ENCODE measurements at regions not wholly inside any gene's neighbourhood (a gene's known extent, or its start where the extent isn't known, plus 50 kb on each side); places are given as distances from the start of the nearest gene placed in this dataset.

DNA sequence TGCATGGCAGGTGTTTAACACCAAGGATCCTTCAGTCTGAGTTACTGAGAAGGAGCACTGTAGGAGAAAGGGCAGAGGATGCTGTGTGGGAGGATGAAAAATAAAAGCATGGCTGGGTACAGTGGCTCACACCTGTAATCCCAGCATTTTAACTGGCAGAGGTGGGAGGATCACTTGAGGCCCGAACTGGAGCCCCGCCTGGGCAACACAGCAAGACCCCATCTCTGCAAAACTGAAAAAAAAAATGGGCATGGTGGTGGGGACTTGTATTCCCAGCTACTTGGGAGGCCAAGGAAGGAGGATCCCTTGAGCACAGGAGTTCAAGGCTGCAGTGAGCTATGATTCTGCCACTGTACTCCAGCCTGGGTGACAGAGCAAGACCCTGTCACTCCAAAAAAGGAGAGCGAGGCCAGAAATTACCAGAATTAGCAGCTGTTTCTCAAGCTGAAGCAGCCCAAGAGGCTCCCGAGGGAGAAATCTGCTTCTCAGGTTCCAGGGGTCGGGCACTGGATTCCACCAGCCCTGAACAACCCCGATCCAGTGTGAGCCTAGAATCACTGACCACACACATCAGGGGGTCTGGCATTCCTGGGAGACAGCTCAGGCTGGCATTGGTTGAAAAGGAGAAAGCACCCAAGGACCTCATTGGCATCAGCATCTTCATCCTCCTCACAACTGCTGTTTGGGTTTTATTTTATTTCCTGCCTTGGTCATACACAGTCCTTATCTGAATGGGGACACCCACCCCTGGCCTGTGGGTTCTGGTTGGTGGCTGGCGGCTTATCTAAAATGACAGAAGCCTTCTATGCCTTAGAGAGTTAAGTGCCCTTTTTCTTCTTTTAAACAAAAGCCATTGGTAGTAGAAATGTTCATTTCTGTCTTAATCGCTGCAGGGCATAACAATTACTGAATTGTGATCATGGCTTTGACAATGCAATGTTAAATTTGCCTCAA lies 66.3 kb upstream of the TRIM2 start:
- DNase-seq (ENCODE audit: low read depth, low spot score), result no peak

DNA sequence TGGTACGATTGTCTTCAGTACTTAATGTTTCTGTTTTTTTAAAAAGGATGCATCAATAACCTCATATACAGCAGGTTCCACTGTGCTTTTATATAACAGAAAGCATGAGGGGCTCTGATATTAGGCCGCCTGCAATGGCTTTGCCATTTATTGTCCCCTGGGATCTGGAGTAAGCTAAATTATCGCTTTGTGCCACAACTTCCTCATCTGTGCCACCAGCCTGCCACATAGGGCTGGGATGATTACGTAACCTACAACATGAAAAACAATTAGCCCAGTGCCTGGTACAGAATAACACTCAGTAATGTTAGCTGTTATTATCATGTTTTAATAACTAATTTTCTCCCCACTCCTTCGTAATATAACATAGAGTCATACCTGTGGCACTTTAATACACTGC lies 65.5 kb upstream of the TRIM2 start:
- no peak for DNase-seq (ENCODE audit: low read depth, low spot score)

DNA sequence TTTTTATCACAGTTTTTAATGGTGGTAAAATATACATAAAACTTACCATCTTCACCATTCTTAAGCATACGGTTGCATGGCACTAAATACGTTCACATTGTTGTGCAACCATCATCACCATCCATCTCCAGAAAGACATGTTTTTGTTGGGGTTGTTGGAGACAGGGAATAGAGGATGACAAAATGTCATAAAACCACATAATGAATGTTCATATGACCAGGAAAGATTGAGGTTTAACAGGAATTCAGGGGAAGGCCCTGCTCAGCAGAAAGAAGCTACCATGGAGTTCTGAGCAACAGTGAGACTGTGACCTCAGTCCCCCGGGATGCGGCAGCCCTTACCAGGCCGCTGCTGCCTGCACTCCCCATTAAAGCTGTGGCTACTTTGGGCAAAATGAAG lies 63.9 kb upstream of the TRIM2 start:
- no peak for DNase-seq (ENCODE audit: low read depth, low spot score)

DNA sequence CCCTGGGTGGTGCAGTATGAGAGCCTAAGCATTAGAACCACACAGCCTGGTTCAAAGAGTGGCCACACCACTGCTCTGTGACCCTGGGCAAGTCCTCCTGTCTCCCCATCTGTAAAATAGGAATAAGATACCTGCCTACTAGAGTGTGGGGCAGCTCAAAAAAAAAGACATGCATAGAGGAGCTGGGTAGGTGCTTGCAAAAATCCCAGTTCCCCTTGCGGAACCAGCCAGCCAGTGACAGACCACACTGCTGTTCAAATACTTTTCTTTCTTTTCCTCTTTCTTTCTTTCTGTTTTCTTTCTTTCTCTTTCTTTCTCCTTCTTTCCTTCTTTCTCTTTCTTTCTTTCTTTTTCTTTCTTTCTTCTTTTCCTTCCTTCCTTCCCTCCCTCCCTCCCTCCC lies 63.0 kb upstream of the TRIM2 start:
- DNase-seq (ENCODE audit: low read depth, low spot score), result no peak

DNA sequence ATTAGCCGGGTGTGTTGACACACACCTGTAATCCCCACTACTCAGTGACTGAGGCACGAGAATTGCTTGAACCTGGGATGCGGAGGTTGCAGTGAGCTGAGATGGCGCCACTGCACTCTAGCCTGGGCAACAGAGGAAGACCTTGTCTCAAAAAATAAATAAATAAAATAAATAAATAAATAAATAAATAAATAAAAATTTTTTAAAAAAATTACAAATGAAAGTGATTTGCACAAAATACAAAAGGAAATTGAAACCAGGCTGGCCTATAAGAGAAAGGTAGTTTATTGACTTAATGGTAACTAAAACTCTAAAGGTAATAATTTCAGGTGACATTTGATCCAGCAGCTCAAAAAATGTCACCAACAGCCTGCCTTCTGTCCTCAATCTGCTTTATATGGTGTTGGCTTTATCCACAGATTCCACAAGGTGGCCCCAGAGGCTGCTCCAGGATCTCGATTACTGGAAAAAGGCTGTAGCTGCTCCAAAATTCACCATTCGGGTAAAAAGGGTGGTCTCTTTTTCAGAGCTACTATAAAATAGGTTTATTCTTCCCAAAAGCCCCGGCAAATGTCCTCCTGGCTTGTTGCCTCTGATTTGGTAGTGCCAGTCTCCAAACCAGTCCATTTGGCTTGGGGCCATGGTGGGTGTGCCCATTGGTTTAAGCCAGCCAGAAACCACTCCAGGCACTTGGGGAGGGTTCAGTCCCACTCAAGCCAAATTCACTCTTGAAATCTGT lies 61.4 kb upstream of the TRIM2 start:
- DNase-seq (ENCODE audit: low read depth, low spot score), result no peak

DNA sequence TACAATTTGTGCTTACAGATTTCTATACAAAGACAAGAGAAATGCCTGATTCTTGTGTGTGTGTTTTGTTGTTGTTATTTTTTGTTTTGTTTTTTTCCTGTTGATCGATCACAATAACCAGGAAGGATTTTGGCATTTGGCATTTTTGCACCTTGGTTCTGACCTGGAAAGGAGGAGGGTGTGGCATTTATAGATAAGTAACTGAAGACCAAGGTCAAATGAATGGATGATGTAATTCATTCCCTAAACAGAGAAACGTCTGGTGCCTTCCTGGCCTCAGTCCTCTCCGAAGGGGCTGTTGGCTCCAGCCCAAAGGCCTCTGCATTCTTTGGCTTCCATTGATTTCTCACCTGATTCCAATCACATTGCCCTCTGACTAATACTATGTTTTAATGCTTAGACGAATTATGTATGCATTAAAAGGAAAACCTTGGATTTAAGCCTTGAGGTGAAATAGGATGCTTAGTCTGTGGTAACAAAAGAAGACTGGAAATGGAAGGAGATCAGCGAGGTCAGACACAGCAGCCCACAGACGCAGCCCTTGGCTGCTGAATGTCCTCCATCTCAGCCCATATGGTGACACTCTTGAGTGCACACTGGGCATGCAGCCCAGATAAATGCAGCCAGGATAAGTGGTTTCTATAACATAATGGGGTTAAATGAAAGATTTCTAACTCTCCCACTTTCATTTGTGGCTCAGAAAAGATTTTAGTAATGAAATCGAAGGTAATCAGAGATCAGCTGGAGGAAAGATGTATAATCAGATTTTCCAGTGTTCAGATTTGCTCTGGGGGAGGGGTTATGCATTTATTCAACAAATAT lies 60.5 kb upstream of the TRIM2 start:
- DNase-seq (ENCODE audit: low read depth, low spot score), result no peak

DNA sequence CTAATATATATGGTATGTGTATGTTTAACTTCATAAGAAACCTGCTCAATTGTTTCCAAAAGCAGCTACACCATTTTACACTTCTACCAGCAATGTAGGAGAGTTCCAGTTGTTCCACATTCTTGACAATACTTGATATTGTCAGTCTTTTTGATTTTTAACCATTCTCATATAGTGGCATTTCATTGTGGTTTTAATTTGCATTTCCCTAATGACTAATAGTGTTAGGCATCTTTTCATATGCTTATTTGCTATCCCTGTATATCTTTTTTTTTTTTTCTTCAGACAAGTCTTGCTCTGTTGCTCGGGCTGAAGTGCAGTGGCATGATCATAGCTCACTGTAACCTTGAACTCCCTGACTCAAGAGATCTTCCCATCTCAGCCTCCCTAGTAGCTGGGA lies 58.2 kb upstream of the TRIM2 start:
- DNase-seq (ENCODE audit: low read depth, low spot score), result no peak

DNA sequence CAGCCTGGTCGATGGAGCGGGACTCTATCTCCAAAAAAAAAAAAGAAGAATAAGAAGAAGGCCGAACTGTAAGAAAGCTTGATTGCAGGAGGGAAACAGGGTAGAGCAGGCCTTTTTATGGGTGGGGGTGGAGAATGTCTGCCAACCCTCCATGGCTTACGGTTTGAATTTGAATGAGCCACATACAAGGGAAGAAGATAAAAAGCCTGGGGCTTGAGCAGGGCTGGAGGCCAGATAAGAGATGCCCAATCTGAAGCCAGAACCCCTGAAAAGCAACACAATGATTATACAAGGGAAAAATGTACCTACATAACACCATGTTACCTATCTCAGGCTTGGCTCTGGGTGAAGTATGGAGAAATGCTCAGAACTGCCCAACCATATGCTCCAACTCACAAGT lies 57.3 kb upstream of the TRIM2 start:
- DNase-seq (ENCODE audit: low read depth, low spot score), result no peak

DNA sequence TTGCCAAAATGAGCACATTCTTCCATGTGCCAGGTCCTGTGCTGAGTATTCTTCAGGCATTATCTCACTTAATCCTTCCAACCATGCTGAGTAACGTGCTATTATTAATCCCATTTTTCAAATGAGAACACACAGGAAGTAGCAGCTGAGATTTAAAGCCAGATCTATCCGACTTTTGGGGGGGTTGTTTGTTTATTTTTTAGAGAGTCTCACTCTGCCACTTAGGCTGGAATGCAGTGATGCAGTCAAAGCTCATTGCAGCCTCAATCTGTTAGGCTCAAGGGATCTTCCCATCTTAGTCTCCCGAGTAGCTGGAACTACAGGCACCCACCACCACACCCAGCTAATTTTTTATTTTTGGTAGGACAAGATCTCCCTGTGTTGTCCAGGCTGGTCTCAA lies 55.5 kb upstream of the TRIM2 start:
- DNase-seq (ENCODE audit: low read depth, low spot score), result no peak

DNA sequence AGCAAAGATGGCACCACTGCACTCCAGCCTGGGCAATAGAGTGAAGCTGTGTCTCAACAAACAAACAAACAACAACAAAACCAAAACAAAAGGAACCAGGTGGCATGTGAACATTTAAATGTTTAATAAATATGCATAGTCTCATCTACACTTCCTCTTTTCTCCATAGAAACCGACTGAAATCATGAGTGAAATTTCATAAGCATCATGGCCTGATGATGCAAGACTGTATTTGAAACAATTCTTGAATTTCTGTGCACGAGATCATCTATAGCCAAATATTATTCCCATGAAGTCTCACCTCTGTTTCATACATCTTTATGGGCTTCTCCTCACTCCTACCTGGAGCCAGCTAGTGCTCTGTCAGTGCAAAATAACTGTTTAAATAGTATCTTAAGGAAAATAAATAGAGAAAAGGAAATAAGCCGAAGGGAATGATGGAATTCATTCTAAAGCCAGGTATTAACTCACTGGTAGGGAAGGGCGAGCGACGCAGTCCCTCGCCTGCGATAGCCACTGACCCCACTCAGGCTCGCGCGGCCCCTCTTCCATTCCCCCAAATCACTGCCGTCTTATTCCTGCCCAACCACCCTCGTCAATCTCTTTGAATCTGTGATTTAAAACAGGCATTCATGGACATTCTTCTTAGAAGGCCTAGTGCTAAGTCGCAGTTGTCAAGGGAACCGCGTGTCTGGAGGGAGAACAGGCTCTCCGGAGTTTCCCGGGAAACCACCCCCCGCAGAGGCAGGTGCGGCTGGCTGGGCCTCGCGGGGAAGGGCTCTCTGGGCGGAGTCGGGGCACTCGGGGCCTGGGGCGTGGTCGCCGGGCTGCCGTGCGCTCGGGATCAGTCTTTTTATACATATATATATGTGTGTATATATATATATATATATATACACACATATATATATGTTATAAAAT lies 52.4 kb upstream of the TRIM2 start:
- DNase-seq (ENCODE audit: low read depth, low spot score), result no peak

DNA sequence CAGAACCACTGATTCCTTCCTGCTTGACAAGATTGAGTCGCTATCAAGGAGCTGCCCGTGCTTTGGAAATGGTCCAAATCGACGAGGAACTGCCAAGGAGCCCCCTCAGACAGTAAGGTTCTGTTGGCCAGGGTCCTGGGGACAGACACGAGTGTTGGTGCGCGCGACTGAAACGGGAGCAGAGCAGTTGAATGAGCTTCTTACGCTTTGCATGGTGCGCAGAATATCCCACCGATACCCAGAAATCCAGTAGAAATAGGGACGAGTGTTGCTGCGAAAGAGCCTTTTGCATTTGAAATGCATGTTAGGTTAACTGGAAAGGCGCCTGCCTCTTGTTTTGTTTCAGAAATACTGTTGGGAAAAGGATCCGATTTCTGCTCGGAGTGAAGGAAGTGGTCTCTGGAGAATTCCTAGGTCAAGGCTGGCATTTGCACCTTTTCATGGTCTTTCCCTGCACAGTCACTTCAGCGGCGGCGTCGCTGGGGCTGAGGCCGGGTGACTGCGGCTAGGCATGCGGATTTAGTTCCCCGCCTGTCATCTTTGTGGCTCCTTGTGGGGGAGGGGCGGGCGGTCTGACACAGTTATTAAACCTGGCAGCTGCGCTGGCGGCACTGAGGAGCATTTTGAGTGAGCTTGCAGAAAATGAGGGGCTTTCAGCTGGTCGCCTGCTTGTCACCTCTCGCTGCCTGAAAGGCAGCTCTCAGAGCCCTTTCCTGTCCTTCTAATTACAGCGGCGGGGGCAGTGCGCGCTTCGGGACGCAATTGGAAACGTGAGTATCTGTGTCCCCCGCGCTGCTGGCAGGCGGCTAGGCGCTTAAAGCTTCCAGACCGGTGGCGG lies 51.5 kb upstream of the TRIM2 start:
- peak; percentile 13 for DNase-seq (ENCODE audit: low read depth, low spot score)

DNA sequence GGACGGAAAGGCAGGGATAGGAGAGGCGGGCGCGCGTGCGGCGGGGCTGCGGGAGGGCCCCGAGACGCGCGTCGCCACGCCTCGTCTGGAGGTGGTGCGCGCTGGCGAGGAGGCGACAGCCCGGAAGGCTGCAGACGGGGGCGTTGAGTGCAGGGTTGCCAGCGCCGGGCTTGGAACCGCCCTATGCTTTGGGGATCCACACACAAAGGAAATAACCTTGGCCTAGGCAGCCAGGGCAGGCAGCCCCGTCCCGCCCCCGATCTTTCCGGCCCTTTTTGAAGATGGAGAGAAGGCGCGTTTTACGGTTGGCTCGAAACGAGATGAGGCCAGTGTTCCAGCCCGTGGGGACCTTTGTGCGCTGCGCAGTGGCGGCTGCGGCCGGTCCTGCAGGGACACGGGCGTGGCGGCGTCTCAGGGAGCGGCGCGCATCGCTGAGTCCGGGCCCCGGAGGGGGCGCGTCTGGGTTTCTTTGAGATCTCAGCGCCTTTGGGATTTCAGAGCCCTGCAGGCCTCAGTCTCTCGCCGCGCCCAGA lies 50.8 kb upstream of the TRIM2 start:
- peak; percentile 32 for DNase-seq (ENCODE audit: low read depth, low spot score)

DNA sequence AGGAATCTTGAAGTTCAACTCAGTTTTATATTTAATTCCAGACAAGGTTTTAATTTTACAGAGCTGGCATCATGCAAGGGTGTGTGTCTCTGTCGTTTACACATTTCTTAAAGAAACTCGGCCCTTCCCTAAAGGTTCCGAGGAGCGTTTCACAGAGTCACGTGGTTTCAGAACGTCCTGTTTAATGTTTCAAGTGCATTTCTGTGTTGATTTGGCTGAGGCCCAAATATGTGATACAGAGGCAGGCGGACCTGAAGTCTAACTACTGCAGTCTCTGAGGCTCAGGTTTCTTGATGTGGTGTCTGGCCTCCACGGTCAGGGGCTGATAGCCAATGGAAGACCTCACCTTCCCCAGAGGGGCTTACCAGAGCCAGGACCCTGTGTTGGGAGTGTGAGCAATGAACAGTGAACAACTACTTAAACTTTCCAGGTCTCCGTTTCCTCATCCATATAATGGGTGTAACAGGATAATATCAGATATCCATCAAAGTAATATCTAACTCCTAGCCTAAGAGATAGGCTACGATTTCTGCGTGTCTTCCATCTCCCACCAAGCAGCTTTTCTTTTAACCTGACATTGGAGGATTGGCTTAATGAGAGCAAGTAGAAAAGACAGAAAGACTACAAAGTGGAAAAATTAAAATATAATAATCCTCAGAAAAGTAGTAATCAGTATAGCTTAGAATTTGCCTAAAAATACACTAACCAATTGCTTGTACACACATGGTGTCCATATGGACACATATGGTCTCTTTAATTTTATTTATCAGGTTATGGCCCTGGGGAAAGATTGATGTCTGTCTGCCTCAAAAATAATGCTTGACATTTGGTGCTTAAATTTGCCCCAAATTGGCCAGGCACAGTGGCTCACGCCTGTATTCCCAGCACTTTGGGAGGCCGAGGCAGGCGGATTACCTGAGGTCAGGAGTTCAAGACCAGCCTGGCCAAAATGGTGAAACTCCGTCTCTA lies 50.0 kb upstream of the TRIM2 start:
- no peak for DNase-seq (ENCODE audit: low read depth, low spot score)
